Fibroblast of upper back skin (primary cell): ENCODE measurements at regions not wholly inside any gene's neighbourhood (a gene's known extent, or its start where the extent isn't known, plus 50 kb on each side); places are given as distances from the start of the nearest gene placed in this dataset.

Experiments used
- DNase-seq: peaks from one replicate; pipeline ENCODE4 v3.0.0-alpha.2; 2013

DNA sequence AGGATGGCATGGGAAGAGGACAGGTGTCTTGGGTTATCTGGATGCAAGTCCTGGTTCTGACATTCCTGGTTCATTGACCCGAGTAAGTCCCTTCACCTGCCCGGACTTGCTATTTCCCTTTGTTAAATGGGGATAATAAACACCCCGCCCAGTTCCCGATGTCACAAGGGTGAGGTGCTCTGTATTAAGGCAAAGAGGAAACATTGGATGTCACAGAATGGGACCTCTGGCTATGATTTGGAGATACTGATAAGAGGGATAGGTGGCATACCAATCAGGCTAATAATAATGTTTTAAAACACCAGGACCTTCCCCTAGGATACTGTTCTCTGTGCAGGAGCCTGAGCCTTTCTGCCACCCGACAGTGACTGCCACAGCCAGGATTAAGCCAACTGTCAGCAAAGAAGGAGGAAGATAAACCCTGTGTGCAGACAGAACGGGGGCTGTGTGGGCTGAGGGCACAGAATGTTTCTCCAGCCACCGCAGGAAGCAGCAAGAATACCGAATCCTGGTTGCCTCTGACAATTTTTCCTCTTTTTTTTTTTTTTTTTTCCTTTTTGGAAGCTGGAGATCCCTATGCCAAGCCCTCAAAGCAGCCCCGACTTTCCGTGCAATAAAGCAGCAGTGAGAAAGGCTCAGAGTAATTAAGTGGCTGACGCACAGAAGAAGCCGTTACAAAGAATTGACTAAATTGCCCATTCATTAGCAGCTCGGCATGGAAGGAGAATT lies 336.6 kb downstream of the SMAD2 start:
- no peak for DNase-seq

DNA sequence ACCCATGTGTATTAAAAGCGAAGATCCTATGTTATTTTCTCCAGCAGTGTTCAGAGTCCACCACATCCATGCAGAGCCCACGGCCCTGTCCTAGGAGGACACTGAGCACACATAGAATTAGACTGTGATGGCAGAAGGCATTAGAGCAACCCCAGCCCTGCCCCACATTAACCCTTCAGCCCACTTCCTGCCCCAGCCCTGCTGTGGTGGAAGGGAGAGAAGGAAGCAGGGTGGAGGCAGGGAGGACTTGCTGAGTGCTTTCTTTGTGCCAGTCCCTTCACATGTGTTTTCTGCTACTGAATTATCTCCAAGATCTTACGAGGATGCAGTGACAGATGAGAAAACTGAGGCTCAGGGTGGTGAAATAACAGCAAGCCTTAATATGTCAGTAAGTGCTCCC lies 339.0 kb downstream of the SMAD2 start:
- no peak for DNase-seq

DNA sequence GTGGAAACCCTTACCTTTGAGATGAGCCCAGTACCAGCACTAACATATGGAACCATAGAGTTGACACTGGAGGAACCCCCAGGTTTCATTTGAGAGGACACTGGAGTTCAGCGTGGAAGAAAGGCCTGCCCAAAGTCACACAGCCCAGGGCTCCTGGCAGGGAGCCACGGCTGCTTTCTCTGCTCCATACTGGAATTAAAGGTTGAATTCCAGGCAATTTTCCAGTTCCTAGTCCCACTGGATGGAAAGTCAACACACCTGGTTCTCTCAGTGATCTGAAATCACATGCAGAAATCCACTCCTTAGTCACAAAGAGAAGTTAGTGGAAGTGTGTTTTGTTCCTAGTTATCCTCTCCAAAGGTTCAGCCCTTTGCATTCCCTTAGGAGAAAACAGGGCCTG lies 336.1 kb upstream of the SKOR2 start:
- DNase-seq = no peak

DNA sequence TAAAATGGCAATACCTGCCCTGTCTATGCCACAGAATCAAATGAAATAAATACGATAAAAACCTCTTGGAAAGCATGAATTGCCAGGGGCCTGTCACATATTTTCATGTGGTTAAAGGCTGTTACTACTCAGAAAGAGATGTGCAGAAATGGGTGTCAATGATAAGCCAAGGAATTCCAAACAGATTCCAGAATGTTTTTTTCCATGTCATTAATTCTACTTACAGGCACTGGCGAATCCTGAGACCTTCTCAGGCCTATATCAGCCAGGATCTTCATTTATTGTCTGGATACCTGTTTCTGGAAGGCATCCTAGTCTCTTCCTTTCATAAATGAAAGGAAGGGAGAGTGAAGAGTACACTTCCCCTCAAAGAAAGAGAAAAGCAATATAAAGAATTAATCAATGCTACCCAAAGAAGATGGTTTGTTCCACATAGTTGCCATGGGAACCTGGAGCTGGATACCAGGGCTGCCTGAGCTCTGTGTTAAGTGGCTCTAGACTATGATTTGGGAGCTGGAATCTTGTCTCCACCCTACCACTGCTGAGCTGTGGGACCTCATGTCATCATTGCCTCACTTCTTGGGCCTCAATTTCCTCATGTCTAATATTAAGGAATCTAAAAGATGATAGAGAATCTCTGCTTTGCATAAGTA lies 335.1 kb upstream of the SKOR2 start:
- DNase-seq = no peak

DNA sequence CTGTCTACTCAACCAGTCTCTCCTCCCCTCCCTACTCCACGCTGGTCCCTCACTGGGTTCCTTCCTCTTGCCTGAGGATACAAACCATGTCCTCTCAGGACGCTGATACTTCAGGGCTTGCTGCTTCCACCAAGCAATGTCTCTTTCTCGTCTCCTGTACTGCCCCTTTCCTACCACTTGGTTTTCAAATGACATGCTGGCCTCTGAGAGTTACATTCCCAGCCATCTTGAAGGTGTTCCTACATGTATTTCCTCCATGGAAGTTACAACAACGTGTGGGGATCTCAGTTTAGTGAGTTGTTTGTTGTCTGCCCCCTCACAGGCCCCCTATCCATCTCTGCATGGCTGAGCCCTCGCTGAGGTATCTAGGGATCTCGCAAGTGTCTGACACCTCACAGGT lies 334.5 kb upstream of the SKOR2 start:
- DNase-seq = no peak

DNA sequence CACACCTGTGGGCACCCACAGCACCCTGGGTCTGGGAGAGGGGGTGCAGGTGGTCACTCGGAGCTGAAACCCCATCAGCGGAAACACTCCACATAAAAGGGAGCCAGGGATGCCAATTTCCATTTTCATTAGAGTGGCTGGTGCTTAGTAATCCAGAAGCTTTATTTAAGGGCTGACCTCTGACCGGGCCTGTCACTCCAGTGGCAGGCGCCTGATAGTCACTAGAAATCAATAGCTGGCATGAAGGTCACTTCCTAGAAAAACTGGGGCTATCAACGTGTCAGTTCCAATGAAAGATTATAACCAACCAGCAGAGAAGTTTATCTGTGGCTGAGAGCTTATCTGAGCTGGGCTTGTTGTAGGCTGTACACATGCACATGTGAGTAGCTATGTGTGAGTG lies 333.7 kb upstream of the SKOR2 start:
- DNase-seq = no peak

DNA sequence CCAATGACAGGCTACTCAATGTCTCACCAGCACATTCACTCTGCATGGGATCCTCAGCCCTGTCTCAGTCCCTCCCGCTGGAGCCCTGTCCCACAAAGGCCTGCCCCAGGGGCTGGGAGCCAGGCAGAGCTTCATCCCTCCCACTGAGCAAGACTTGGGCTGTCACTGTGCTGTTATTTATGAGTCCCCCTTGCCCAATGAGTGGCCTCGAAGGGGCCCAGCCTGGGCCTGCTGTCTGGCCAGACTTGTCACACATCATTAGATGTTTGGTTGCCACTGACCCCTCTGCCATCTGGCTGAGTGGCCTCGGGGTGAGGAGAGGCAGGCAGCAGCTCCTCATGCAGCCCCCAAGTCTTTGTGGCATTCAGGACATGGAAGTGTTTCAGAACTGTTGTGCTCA lies 330.6 kb upstream of the SKOR2 start:
- no peak for DNase-seq

DNA sequence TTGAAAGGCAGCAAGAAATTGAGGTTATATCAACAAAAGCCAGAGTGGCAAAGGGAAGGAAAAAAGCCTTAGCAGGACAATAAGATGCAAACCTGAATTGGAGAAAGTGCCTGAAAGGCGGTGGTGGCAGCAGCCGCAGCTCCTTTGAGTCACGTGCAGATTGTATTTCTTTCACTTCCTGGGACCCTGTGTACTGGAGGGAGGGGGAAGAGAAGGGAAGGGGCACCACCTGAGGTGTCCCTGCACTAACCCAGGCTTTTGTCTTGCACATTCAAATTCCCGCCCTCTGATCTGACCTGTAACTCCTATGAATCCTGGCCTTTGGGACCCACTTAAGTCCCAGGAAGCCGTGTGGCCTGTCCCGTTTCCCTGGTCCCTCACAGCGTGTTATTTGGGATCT lies 326.1 kb upstream of the SKOR2 start:
- DNase-seq = no peak

DNA sequence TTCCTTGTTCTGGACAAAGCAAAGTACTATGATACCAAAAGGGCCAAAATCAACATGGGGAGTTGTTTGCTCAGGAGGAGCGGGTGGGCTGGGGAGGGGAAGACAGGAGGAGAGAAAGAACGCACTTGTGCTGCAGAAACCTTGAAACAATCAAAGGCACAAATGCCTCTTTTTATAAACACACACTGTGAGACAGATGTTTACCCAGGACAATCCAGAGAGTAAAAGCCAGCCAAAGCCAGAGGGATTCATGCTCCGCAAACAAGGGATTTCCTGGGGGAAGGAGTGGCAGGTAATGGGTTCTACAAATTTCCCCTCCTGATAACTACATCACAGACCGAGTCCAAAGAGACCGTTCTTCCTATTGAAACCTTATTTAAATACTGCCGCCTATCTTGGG lies 323.5 kb upstream of the SKOR2 start:
- no peak for DNase-seq

DNA sequence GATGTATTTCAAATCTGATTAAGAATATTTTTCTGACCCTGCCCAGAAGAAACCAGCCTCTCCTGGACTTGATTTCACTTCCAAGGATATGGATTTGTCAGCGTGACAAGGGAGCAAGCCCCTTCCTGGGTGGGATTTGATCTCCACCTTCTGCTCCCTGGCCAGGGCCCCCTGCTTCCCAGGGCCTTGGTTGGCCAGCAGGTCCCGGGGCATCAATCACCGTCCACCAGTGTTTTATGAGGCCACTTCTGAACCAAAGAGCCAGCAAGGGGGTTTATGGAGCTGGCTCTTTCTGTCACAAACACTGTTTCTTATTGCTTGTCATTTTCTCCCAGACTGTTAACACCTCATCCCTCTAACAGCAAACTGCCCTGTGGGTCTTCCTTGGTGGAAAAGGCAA lies 320.5 kb upstream of the SKOR2 start:
- no peak for DNase-seq

DNA sequence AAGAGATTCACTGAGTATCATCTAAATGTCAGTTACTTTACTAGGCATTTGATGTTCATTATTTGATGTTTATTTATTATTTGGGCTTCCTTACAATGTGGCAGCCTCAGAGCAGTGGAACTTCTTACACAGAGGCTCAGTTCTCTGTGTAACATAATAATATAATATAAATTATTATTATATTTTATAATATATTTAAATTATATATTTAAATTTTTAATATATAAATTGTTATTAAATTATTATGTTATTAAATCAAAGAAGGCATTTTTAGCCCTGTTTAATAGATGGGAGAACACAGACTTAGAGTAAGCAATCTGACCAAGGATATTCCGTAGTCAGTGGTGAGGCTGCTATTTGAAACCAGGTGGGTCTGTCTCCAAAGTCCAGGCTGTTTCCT lies 315.3 kb upstream of the SKOR2 start:
- DNase-seq = no peak

DNA sequence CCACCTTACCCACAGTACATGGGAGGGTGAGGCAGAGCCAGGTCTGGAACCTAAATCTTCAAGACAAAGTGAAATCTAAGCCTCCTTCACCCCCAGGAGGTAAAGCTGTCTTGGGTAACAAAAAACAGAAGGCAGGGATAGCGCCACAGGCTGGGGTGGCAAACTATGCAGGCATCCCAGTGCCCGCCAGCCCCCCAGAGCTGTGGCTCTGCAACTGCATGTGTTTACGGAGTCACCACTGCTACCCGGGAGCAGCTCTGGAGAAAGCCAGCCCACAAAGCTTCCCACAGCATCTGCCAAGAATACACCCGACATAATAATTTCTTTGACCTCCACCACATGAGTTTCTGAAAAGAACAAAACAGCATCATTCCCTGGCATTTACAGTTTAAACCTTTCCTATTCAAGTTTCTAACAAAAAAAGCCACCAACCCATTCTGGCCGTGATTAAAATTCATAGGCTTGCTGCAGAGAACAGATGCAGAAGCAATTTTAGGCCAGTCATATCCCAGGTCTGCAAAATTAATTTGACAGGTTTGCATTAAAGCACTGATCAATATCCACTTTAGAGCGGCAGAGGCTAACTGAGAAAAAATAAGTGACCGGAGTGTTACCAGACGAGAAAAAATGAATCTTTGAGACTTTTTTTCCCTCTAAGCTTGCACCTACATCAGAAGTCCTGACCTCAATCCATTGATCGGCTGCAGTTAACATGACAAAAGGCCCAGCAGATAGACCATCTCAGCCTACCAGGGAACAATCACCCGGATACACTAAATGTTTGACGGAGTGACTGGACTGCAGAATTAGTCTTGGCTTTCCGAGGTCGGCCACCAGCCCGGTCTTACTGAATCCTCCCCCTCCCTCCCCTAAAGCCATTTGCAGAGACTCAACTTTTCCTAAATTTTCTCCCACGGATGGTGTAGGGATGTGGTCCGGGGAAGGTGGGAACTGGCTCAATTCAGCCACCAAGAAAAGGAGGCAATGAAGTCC lies 309.6 kb upstream of the SKOR2 start:
- no peak for DNase-seq

DNA sequence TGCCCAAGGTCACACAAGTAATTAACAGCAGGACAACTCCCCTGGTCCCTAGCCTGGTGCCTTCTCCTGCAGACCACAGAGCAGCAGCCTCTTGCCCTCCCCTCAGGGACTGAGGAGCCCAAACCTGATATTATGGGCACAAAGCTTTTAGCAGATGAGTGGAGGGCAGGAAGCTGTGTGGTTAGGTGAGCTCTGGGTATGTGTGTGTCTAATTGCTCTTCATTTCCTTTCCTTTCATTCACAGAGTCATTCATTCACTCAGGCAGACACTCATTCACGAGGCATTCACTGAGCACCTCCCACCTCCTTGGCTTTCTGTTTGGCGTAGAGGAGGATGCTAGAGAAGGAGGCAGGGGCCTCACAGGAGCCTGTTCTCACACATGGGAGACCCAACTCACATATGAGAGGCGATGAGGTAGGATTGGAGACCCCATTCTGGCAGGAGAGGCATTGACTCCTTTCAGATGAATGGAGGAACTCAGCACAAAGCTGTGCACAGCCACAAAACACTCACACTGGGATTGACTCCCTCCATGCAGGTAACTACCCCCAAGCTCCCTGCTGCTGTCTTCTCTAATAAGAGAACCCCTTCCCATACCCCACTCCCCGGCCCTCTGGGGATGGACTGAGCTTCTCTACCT lies 306.8 kb upstream of the SKOR2 start:
- DNase-seq = no peak

DNA sequence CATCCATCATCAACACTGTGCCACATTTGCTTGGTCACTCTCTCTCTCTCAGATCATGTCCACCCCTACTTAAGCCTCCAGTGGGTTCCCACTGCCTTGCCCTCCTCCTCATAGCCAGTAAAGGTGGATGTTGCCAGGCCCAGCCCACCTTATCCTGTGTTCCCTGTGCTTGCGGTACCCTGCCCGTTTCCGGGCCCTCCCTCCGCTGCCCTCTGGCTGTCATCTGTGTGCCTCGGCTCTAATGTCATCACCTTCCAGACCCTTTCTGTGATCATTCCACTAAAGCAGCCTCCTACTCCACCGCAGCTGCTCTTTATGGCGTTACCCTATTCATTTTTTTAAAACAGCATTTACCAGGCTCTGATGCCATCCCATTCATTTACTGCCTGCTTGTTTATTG lies 305.7 kb upstream of the SKOR2 start:
- no peak for DNase-seq

DNA sequence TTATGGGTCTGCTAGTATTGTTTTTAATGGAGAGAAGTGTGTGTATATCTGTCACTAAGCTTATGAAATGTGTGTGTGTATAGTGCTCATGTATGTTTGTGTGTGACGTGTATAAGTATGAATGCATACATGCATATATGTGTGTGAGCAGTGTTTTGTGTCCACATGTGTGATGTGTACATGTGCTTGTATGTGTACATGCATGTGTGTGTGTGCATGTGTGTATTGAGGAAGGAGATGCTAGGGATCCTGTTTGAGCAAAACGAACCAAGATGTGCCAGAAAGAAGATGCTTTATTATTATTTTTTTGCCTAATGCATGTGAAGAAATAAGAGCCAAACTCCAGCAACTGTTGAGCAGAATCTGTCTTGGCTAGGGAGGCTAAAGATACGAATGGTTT lies 301.3 kb upstream of the SKOR2 start:
- DNase-seq = no peak

DNA sequence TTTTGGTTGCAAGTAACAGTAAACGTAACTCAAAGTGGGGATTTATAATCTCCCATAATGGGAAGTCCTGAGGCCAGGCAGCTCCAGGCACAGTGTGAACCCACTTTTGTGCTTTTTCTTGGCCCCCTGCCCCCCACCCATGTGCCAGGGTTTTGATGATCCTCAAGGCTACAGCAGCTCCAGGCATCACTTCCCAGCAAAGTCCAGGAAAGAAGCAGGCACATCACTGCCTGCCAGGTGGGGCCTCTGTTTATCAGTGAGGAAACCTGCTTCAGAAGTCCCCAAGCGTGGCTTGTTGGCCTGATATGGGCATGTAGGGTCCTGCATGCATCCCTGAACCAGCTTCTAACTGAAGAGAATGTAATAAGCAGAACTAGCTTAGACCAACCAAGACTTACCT lies 299.2 kb upstream of the SKOR2 start:
- DNase-seq = no peak

DNA sequence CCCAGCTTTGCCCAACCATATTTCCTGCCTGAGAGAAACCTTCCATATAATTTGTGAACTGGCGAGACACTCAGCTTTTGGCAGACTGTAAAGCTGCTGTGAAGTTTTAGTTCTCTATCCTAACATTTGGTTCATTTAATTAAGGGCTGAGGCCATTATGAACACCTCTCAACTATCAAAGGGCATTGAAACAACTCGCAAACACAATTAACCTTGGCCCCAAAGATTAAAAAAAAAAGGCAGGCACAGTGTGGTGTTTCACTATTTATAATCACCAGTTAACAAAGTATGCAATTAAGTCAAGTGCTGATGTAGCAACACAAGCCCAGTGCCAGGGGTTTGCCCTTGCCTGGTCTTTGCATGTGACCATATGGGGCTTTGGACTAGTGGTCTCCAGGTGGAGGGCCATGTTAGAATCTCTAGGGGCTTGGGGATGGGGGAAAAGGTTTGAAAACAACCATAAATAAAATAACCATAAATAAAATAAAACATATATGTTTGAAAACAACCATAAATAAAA lies 297.6 kb upstream of the SKOR2 start:
- DNase-seq = no peak

DNA sequence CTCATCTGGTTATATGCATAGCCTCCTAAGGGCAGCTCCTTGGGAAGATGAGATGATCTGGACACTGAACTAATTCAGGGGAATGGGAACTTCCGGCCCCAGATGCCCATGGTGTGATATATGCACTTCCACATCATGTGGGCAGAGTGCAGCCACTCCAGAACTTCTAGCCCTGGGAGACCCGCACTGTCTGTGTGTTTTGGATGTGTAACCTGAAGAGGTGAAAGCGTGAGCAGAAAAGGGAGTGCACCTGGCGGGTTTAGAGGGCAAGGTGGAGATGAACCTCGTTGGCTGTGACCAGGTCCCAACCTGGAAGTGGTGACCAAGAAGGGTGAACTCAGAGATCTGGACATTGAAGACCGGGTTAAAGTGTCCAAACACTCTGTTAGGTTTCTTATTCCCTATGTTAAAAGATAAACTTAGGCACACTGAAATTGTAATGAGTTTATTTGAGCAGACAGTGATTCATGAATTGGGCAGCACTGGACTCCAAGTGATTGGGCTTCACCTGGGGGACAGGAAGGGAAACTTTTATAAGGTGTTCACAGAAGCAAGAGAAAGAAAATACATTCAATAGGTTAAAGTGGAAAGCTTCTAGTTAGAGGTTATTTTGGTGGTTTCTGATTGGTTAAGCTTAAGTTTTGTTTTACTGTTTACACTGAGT lies 296.2 kb upstream of the SKOR2 start:
- no peak for DNase-seq

DNA sequence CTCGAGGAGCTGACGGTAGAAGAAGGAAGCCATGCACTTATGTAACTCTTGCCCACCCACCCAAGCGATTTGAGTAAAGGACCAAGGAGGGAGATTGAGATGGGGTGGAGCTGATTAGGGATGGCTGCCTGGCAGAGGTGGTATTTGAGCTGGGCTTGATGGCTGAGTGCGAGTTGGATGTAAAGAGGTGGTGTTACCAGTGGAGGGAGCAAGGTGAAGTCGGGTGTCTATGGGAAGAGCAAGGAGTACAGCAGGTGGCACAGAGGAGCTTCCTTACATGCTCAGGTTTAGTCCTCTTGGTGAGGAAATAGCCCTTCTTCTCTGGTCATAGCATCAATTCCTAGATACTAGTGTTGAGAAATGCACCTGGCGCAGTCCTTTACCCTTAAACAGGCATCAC lies 294.2 kb upstream of the SKOR2 start:
- no peak for DNase-seq

DNA sequence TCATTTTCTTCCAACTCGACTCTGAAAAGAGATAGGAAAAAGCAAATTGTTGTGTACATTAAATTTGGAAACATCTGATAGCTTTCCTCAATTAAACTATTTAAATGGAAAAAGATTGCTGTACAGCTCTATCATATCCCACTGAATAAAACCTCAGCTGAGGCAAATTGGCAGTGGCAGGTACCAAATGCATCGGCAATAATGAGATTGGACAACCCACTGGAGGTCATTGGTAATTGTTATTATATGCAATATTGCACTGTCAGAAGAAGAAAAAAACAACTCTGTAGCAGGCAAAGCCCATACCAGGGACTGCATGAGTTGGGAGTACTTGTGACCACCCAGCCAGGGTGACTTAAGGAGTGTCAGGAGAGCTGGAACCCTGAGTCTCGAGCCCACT lies 291.6 kb upstream of the SKOR2 start:
- DNase-seq = no peak

DNA sequence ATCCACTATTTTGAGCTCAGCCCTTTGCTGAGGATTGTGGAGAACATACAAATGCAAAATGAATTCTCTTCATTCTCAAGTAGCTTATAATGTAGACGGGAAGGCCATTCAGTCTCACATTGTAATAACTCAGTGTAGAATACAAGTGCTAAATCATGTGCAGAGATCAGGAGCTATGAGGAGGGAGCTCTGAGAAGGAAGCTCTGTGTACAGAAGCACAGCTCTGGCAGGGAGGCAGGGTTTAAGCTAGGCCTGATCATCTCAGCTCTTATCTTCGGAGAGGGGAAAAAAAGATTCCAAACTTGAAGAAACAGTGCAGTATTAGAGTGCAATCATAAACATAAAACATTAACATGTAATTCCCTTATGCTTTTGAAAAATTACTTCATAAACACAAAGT lies 291.1 kb upstream of the SKOR2 start:
- DNase-seq = no peak

DNA sequence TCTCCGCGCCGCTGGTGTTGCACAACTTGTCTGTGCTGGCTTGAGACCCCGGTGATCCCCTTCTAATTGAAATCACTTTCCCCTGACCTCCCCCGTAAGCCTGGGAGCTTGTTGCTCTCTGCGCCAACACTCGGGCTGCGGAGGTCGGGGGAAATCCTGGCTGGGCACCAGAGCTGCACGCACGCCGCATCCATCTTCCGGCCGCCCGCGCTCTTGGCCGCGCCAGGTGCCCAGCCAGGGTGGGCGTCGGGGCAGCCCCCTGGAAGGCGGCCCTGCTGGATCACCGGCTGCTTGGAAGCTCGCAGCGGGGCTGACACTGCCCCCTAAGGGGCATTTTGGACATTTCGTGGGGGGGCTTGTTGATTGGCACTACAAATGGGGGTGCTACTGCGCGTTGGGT lies 280.3 kb upstream of the SKOR2 start:
- DNase-seq = no peak

DNA sequence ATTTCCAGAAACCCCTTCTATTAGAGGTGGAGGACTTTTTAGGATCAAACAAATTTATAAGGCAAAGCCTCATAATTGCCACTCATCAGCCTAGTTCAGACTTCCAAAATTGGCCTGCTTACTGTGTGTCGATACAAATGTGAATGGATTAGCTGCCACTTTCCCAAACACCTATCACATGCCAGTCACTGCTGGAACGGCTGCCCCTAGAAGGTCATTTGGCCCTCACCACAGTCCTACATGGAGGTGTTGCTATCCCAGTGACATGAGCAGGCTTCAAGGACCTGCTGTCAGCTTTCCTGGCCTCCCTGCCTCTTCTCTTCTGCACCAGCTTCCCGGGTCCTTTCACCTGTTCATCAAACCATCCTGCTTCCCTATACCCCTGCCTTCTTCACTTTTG lies 279.2 kb upstream of the SKOR2 start:
- no peak for DNase-seq
